T47D (cell line): ENCODE measurements at regions not wholly inside any gene's neighbourhood (a gene's known extent, or its start where the extent isn't known, plus 50 kb on each side); places are given as distances from the start of the nearest gene placed in this dataset.
A peak's percentile ranks its signal among the peaks of the same experiment; 100 is the strongest.

Experiments
- DNase-seq, 2 experiments: peaks; one replicate each; pipeline versions ENCODE4 v3.0.0 to v3.0.0-alpha.2; 2011 to 2012; ENCODE audit warnings: low read depth in 1 of 2, low spot score in 1 of 2
- JUND ChIP-seq: IDR thresholded peaks from 2 replicates; pipeline ENCODE4 v1.6.1; 2012; ENCODE audit warnings: low read depth
- in situ Hi-C: cut with HindIII; loops from 2 replicates; pipeline ENCODE4 v1.10.0; 2016; ENCODE audit warnings: low sequenced_read_pairs, low pct_unique_long_range_greater_than_20kb

DNA sequence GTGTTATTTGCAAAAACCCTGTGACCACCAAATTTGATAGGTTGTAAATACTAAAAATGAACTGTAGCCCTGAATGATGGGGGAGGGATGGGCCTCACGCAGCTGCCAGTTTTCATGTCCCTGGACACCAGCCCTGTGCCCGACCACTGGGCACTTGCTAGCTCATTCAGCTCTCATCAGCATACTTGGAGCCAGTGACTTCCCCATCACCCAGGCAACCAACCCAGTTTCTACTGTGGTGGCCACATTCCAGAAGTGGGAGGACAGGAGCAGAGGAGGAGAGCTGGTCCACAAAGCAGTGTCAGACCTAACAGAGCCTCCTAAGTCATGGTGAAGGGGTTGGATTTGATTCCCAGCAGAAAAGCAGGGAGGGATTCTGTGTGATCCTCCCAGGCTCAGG is 128.2 kb downstream of the CPEB2 start:
- in situ Hi-C loops = no loop called here
- no peak for TF ChIP-seq JUND
- DNase-seq = no peak

DNA sequence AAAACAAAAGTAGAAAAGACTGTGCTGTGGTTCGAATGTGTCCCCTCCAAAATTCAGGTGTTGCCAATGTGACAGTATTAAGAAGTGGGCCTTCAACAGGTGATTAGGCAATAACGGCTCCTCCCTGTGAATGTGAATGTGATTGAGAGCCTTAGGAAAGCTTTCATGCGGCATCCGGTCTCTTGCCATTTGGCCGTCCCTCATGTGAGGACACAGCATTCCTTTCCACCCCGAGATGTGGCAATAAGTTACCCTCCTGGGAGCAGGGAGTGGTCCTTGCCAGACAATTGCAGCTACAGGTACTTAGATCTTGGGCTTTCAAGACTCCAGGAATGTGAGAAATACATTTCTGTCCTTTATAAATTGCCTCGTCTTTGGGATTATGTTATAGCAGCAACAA is 129.3 kb downstream of the CPEB2 start:
- no peak for TF ChIP-seq JUND
- no peak for DNase-seq
- in situ Hi-C loops = no loop called here

GRCh38 chr4:15132739-15133138 is 130.5 kb downstream of the CPEB2 start:
- no peak for TF ChIP-seq JUND

DNA sequence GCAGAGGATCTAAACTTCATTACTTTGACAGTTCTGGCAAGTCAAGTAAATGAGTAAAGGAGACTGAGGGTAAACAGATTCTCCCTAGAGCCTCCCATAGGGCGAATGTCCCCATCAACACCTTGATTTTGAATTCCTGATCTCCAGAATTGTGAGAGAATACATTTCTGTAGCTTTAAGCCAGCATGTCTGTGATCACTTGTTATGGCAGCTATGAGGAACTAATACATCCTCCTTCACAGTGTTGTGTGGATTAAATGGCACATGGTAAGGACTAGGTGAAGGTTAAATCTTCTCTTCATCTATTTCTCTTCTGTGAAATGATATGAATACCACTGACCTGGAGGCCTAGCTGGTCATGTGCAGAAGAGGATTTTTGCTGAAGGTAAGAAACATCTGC is 137.3 kb downstream of the CPEB2 start:
- in situ Hi-C loops = no loop called here
- DNase-seq = no peak
- no peak for TF ChIP-seq JUND

More at GRCh38 chr4:15132739-15133138, 130.5 kb downstream of the CPEB2 start:
- in situ Hi-C loops = no loop called here
- DNase-seq = no peak

- no peak for TF ChIP-seq JUND
- in situ Hi-C loops = no loop called here
- DNase-seq = no peak
These were observed 139.9 kb downstream of the CPEB2 start for GRCh38 chr4:15142201-15142600.

- DNase-seq = no peak
- in situ Hi-C loops = no loop called here
These were observed 141.3 kb downstream of the CPEB2 start for GRCh38 chr4:15143551-15143950.

GRCh38 chr4:15144249-15144966 is 142.1 kb downstream of the CPEB2 start:
- TF ChIP-seq JUND = no peak
- in situ Hi-C loops = no loop called here
- peak in 1 of 2 experiments; percentile 22 for DNase-seq

More at GRCh38 chr4:15143551-15143950, 141.3 kb downstream of the CPEB2 start:
- no peak for TF ChIP-seq JUND

GRCh38 chr4:15144967-15145295 is 142.7 kb downstream of the CPEB2 start:
- in situ Hi-C loops = no loop called here
- no peak for TF ChIP-seq JUND
- DNase-seq = no peak

GRCh38 chr4:15145709-15146108 is 143.4 kb downstream of the CPEB2 start:
- in situ Hi-C loops = no loop called here
- no peak for TF ChIP-seq JUND
- no peak for DNase-seq

- in situ Hi-C loops = no loop called here
These were observed 145.4 kb downstream of the CPEB2 start for GRCh38 chr4:15147714-15148113.

GRCh38 chr4:15148199-15148598 is 145.9 kb downstream of the CPEB2 start:
- no peak for DNase-seq
- TF ChIP-seq JUND = no peak
- in situ Hi-C loops = no loop called here

More at GRCh38 chr4:15147714-15148113, 145.4 kb downstream of the CPEB2 start:
- TF ChIP-seq JUND = no peak
- DNase-seq = no peak

GRCh38 chr4:15148691-15149090 is 146.4 kb downstream of the CPEB2 start:
- in situ Hi-C loops = no loop called here
- no peak for TF ChIP-seq JUND
- no peak for DNase-seq

DNA sequence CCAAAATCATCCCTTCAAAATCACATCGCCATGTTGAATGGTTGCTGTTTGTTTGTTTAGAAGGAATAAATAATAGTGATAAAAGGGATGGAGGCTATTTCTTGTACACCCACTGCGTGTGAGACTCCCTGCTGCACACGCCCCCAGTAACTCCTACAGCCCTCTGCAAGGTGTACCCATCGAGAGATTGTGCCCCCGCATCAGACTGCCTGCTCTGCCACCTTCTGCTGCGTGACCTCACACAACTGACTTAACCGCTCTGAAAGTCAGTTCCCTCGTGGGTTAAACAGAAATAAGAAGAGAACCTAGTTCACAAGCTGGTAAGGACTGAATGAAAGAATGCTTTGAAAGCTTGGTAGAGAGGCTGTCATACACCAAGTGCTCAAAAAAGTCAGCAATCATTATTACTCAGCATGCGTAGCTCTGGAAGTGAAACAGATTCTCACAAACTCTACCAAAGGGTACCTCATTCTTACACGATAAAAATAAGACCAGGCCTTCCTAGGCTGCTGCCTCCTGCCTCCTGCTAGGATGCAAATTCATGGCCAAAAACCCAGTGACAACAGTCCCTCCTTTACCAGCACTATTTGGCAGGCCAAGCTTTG is 147.1 kb downstream of the CPEB2 start:
- no peak for TF ChIP-seq JUND
- in situ Hi-C loops = no loop called here
- DNase-seq = no peak

DNA sequence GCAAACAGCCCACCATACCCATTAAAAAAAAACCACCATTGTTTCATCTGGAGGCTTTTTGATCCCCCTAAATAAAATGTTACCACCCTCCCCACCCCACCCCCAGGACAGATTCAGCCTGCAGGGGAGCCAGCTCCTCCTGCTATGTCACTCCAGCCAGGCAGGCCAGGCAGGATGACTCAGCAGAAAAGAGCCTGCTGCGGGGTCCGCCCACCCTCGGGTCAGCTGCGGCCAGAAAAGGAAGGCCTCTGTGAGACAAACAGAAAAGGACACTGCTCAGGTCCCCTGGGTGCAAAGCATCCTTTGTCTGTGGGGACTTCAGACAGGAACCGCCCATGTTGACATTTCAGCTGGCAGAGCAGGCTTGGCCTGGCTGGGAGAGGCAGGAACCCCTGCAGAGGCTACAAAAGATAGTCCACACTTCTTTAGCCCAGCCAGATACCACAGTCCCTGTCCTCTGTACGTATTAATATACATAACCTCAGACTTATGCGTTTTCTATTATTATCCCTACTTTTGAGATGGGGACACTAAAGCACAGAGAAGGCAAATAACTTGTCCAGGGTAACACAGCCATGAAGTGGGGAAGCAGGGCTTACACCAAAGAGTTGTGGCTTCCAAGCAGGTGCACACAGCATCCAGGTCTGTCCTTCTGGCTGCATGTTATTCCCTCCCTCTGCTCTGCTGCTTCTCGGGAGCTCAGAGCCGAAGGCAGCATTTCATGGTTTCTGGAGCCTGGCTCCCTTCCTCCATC is 147.7 kb downstream of the CPEB2 start:
- no peak for TF ChIP-seq JUND
- DNase-seq = peak; percentile 9 to 70
- in situ Hi-C loops = no loop called here
